ENCODE measurements at regions not wholly inside any gene's neighbourhood (a gene's known extent, or its start where the extent isn't known, plus 50 kb on each side); places are given as distances from the start of the nearest gene placed in this dataset.

DNA sequence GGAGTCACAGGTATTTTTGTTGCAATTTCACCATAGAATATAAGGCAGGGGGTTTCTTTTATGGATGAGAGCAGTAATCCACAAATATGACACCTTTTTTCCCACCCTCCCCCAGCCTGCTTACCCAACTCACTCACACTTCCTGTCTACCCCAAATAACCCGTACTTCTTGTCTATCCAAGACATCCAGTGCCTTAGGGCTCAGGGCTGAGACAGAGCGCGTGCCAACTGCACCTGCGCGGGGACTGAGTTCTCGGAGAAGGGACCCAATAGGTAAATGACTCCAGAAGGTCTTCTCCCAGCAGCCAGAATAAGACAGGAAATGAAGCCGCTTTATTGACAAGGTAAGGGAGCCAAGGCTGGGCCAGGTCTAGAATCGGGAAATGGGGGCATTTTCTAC, 369.1 kb downstream of the SIPA1L2 start:
- TF ChIP-seq, protein P1, sequence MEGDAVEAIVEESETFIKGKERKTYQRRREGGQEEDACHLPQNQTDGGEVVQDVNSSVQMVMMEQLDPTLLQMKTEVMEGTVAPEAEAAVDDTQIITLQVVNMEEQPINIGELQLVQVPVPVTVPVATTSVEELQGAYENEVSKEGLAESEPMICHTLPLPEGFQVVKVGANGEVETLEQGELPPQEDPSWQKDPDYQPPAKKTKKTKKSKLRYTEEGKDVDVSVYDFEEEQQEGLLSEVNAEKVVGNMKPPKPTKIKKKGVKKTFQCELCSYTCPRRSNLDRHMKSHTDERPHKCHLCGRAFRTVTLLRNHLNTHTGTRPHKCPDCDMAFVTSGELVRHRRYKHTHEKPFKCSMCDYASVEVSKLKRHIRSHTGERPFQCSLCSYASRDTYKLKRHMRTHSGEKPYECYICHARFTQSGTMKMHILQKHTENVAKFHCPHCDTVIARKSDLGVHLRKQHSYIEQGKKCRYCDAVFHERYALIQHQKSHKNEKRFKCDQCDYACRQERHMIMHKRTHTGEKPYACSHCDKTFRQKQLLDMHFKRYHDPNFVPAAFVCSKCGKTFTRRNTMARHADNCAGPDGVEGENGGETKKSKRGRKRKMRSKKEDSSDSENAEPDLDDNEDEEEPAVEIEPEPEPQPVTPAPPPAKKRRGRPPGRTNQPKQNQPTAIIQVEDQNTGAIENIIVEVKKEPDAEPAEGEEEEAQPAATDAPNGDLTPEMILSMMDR (IDR thresholded peaks at IDR 0.05; ENCODE audit: low read depth, low read length, poor library complexity, severe bottlenecking), result no peak
- TF ChIP-seq EZH2phosphoT487 (IDR thresholded peaks at IDR 0.05; ENCODE audit: borderline replicate concordance, low read length), result no peak
- Histone ChIP-seq H3K36me3 (ENCODE audit: control insufficient read depth, low read length) (no peaks in the 10 kb centered on the region), H3K27me3 (ENCODE audit: control insufficient read depth, low read length) (no peaks in the 10 kb centered on the region), H3K9me2 (replicated peaks; ENCODE audit: control insufficient read depth, low read length) (no peaks in the 10 kb centered on the region), H4K20me1 (ENCODE audit: control insufficient read depth, insufficient read depth, low read depth, low read length) (no peaks in the 10 kb centered on the region), H3K79me2 (ENCODE audit: control insufficient read depth, low read length) (no peaks in the 10 kb centered on the region), H3K9me3 (ENCODE audit: control insufficient read depth, insufficient read depth, low read length) (no peaks in the 10 kb centered on the region), H3K4me1 (ENCODE audit: control insufficient read depth, low read length) (no peaks in the 10 kb centered on the region), H3K27ac (ENCODE audit: low read depth, low read length) (no peak overlapping the region), H3K4me3 (ENCODE audit: low read length) (no peak overlapping the region), H3F3A (ENCODE audit: control insufficient read depth, insufficient read depth) (no peaks in the 10 kb centered on the region), H3K4me2 (ENCODE audit: low read length) (no peak overlapping the region)

DNA sequence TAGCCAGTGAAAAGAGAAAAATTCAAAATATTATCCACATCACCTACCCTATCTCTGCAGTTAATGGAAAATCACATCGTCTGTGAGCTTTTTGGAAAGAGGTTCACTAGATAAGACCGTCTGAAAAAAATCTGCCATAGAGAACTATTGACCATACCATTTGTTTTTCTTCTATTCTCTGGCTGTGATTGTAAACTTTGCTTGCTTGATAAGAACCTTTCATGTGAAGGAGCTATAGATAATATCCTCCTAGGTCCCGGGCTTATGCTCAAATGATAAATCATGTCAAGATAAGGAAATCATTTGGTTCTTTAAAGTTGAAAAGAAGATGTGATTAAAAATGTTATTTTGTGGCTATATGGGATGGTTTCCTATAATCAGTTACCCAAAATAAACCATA, 369.9 kb downstream of the SIPA1L2 start:
- H3K4me1 ChIP-seq (ENCODE audit: control insufficient read depth, low read length), result no peaks in the 10 kb centered on the region
- H3K36me3 ChIP-seq (ENCODE audit: control insufficient read depth, low read length), result no peaks in the 10 kb centered on the region
- H3K27ac ChIP-seq (ENCODE audit: low read depth, low read length), result no peak overlapping the region
- no peaks in the 10 kb centered on the region for H3F3A ChIP-seq (ENCODE audit: control insufficient read depth, insufficient read depth)
- H3K79me2 ChIP-seq (ENCODE audit: control insufficient read depth, low read length), result no peaks in the 10 kb centered on the region
- no peak overlapping the region for H3K4me2 ChIP-seq (ENCODE audit: low read length)
- TF ChIP-seq, protein P1 (IDR thresholded peaks at IDR 0.05; ENCODE audit: low read depth, low read length, poor library complexity, severe bottlenecking), result no peak
- TF ChIP-seq EZH2phosphoT487 (IDR thresholded peaks at IDR 0.05; ENCODE audit: borderline replicate concordance, low read length), result no peak
- H3K9me2 ChIP-seq (replicated peaks; ENCODE audit: control insufficient read depth, low read length), result no peaks in the 10 kb centered on the region
- H3K27me3 ChIP-seq (ENCODE audit: control insufficient read depth, low read length), result no peaks in the 10 kb centered on the region
- H4K20me1 ChIP-seq (ENCODE audit: control insufficient read depth, insufficient read depth, low read depth, low read length), result no peaks in the 10 kb centered on the region
- no peaks in the 10 kb centered on the region for H3K9me3 ChIP-seq (ENCODE audit: control insufficient read depth, insufficient read depth, low read length)
- H3K4me3 ChIP-seq (ENCODE audit: low read length), result no peak overlapping the region

DNA sequence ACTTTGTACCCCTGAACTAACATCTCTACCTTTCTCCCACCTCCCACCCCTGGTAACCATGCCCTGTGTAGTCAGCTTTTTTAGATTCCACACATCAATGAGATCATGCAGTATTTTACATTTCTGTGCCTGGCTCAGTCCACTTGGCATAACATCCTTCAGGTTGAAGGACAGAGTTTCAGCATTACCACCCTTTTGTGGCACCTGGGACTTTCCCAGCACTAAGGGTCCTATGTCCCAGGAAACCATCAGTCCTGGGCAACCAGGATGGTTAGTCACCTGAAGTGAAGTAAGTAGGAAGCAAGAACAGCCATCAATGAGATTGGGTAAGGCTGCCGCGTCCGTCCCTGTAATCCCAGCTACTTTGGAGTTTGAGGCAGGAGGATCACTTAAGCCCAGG, 370.6 kb downstream of the SIPA1L2 start:
- no peak overlapping the region for H3K27ac ChIP-seq (ENCODE audit: low read depth, low read length)
- H4K20me1 ChIP-seq (ENCODE audit: control insufficient read depth, insufficient read depth, low read depth, low read length), result no peaks in the 10 kb centered on the region
- H3F3A ChIP-seq (ENCODE audit: control insufficient read depth, insufficient read depth), result no peaks in the 10 kb centered on the region
- H3K9me2 ChIP-seq (replicated peaks; ENCODE audit: control insufficient read depth, low read length), result no peaks in the 10 kb centered on the region
- no peaks in the 10 kb centered on the region for H3K79me2 ChIP-seq (ENCODE audit: control insufficient read depth, low read length)
- no peaks in the 10 kb centered on the region for H3K4me1 ChIP-seq (ENCODE audit: control insufficient read depth, low read length)
- no peaks in the 10 kb centered on the region for H3K36me3 ChIP-seq (ENCODE audit: control insufficient read depth, low read length)
- TF ChIP-seq, protein P1 (IDR thresholded peaks at IDR 0.05; ENCODE audit: low read depth, low read length, poor library complexity, severe bottlenecking), result no peak
- TF ChIP-seq EZH2phosphoT487 (IDR thresholded peaks at IDR 0.05; ENCODE audit: borderline replicate concordance, low read length), result no peak
- H3K4me3 ChIP-seq (ENCODE audit: low read length), result no peak overlapping the region
- H3K27me3 ChIP-seq (ENCODE audit: control insufficient read depth, low read length), result no peaks in the 10 kb centered on the region
- H3K9me3 ChIP-seq (ENCODE audit: control insufficient read depth, insufficient read depth, low read length), result no peaks in the 10 kb centered on the region
- H3K4me2 ChIP-seq (ENCODE audit: low read length), result no peak overlapping the region

Measured in DOHH2 (cell line).